ENCODE measurements at regions not wholly inside any gene's neighbourhood (a gene's known extent, or its start where the extent isn't known, plus 50 kb on each side); places are given as distances from the start of the nearest gene placed in this dataset.

DNA sequence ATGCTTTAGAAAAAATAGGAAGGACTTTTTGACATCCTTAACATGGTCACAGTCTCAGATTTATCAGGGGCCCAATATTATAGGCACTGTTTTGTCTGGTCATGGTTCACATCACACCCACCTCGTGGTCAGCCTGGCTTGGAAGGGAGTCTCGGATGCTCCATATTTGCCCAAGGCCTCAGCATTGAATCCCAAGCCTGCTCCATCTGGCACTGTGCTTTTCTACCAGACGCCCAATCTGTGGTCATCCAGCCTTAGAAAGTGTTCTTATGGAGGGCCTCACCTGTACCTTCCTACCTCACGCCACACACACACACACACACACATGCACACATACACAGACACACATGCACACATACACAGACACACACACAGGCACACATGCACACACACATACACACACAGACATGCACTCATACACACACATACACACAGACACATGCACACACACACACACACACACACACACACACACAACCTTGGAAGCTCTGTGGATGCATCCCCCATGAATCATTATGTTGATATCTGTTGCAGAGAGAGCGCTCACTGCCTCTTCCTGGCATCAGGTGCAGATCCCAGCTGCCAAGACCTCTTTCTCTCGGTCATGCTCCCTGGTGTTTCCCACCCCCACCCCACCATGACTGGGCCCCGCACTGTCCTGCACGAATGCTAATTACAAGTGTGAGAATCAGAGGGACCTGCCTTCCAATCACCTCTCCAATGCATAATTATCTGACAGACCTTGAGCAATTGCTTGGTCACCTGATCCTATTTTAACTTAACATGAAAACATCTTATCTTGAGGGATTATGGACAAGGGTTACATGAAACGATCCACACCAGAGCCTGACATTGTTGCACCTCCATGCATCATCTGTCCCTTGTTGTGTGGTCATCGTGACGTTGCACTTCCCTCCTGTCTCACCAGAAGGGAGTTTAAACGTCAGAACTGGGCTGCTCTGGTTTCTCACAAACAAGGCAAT is 122.7 kb upstream of the TMEM72 start (continued):
- TF ChIP-seq, protein P1, sequence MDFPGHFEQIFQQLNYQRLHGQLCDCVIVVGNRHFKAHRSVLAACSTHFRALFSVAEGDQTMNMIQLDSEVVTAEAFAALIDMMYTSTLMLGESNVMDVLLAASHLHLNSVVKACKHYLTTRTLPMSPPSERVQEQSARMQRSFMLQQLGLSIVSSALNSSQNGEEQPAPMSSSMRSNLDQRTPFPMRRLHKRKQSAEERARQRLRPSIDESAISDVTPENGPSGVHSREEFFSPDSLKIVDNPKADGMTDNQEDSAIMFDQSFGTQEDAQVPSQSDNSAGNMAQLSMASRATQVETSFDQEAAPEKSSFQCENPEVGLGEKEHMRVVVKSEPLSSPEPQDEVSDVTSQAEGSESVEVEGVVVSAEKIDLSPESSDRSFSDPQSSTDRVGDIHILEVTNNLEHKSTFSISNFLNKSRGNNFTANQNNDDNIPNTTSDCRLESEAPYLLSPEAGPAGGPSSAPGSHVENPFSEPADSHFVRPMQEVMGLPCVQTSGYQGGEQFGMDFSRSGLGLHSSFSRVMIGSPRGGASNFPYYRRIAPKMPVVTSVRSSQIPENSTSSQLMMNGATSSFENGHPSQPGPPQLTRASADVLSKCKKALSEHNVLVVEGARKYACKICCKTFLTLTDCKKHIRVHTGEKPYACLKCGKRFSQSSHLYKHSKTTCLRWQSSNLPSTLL (IDR thresholded peaks at IDR 0.05), result no peak
- TF ChIP-seq ZNF23 (CRISPR knock-in tag; IDR thresholded peaks at IDR 0.05) (no peak), SMARCA4 (IDR thresholded peaks at IDR 0.05) (no peak), MTA2 (IDR thresholded peaks at IDR 0.05; ENCODE audit: low read depth) (no peak), XRCC3 (IDR thresholded peaks at IDR 0.05) (no peak), POLR2B (IDR thresholded peaks at IDR 0.05; ENCODE audit: low read depth, partially characterized antibody) (no peak), TAF1 (IDR thresholded peaks at IDR 0.05; ENCODE audit: control insufficient read depth, extremely low read depth, insufficient read depth, low read length, severe bottlenecking) (no peak), FOXJ2 (tag; IDR thresholded peaks at IDR 0.05) (no peak), ZNF121 (CRISPR knock-in tag; conservative IDR thresholded peaks at IDR 0.05) (no peak), PHTF2 (CRISPR knock-in tag; IDR thresholded peaks at IDR 0.05) (no peak), ZNF324 (CRISPR knock-in tag; IDR thresholded peaks at IDR 0.05) (no peak), CREM (IDR thresholded peaks at IDR 0.05; ENCODE audit: low read depth) (peak; percentile 90), ZNF263 (CRISPR knock-in tag; IDR thresholded peaks at IDR 0.05; ENCODE audit: borderline replicate concordance) (no peak), ZNF316 (IDR thresholded peaks at IDR 0.05) (peak; percentile 80), SRSF7 (optimal IDR thresholded peaks at IDR 0.05; ENCODE audit: low read depth, low read length) (no peak), JUND (IDR thresholded peaks at IDR 0.05; ENCODE audit: borderline replicate concordance, low read depth, low read length) (0 out of 2 replicates have a peak, but pooled peaks have one; percentile 44), JUND (tag; IDR thresholded peaks at IDR 0.05; ENCODE audit: borderline replicate concordance, low read depth, low read length) (no peak), KHSRP (IDR thresholded peaks at IDR 0.05) (peak; percentile 41; the same call in 1 of the 2 replicates), SIX5 (IDR thresholded peaks at IDR 0.05; ENCODE audit: borderline replicate concordance in 1 of 2, insufficient read depth in 1 of 2, low read depth in 1 of 2, low read length in 2 of 2) (no peak), TGIF2 (CRISPR knock-in tag; IDR thresholded peaks at IDR 0.05) (no peak), RBBP5 (IDR thresholded peaks at IDR 0.05; ENCODE audit: borderline replicate concordance, insufficient read depth, low read length, poor library complexity, severe bottlenecking) (no peak), TAF15 (IDR thresholded peaks at IDR 0.05; ENCODE audit: low read depth, low read length) (no peak), MEIS2 (IDR thresholded peaks at IDR 0.05; ENCODE audit: partially characterized antibody) (peak; percentile 50), CC2D1A (IDR thresholded peaks at IDR 0.05) (no peak), L3MBTL2 (IDR thresholded peaks at IDR 0.05) (0 out of 2 replicates have a peak, but pooled peaks have one; percentile 24)
- TF ChIP-seq, protein P2, sequence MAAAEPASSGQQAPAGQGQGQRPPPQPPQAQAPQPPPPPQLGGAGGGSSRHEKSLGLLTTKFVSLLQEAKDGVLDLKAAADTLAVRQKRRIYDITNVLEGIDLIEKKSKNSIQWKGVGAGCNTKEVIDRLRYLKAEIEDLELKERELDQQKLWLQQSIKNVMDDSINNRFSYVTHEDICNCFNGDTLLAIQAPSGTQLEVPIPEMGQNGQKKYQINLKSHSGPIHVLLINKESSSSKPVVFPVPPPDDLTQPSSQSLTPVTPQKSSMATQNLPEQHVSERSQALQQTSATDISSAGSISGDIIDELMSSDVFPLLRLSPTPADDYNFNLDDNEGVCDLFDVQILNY (CRISPR knock-in tag; IDR thresholded peaks at IDR 0.05), result no peak
- TF ChIP-seq, protein P3, sequence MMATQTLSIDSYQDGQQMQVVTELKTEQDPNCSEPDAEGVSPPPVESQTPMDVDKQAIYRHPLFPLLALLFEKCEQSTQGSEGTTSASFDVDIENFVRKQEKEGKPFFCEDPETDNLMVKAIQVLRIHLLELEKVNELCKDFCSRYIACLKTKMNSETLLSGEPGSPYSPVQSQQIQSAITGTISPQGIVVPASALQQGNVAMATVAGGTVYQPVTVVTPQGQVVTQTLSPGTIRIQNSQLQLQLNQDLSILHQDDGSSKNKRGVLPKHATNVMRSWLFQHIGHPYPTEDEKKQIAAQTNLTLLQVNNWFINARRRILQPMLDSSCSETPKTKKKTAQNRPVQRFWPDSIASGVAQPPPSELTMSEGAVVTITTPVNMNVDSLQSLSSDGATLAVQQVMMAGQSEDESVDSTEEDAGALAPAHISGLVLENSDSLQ (IDR thresholded peaks at IDR 0.05), result peak; percentile 34; the same call in 1 of the 2 replicates

Data from K562 (cell line).